ENCODE measurements at regions not wholly inside any gene's neighbourhood (a gene's known extent, or its start where the extent isn't known, plus 50 kb on each side); places are given as distances from the start of the nearest gene placed in this dataset.

DNA sequence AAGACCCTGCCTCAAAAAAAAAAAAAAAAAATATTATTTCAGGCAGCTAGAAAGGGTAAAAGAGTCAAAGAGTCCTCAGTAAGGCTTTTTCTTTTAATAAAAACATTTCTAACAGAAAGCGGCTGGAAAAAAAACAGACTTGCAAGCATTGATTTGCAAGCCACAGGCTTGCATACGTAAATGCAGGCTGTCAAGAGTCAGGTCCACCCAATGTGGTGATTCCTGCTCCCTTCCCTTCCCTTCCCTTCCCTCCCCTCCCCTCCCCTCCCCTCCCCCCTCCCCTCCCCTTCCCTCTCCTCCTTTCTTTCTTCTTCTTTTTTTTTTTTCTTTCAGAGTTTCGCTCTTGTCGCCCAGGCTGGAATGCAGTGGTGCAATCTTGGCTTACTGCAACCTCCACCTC is 74.4 kb upstream of the GULP1 start:
- TF ChIP-seq, protein P1, sequence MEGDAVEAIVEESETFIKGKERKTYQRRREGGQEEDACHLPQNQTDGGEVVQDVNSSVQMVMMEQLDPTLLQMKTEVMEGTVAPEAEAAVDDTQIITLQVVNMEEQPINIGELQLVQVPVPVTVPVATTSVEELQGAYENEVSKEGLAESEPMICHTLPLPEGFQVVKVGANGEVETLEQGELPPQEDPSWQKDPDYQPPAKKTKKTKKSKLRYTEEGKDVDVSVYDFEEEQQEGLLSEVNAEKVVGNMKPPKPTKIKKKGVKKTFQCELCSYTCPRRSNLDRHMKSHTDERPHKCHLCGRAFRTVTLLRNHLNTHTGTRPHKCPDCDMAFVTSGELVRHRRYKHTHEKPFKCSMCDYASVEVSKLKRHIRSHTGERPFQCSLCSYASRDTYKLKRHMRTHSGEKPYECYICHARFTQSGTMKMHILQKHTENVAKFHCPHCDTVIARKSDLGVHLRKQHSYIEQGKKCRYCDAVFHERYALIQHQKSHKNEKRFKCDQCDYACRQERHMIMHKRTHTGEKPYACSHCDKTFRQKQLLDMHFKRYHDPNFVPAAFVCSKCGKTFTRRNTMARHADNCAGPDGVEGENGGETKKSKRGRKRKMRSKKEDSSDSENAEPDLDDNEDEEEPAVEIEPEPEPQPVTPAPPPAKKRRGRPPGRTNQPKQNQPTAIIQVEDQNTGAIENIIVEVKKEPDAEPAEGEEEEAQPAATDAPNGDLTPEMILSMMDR (conservative IDR thresholded peaks at IDR 0.05; ENCODE audit: low read depth in 2 of 2), result no peak
- TF ChIP-seq REST (IDR thresholded peaks at IDR 0.05; ENCODE audit: unreplicated experiment) (no peak), EZH2 (IDR thresholded peaks at IDR 0.05; ENCODE audit: low read depth, unreplicated experiment) (no peak), CREB1 (CRISPR knock-in tag; IDR thresholded peaks at IDR 0.05; ENCODE audit: low read depth) (no peak), JUNB (IDR thresholded peaks at IDR 0.05; ENCODE audit: unreplicated experiment) (no peak), STAT1 (IDR thresholded peaks at IDR 0.05; ENCODE audit: unreplicated experiment) (no peak), ZNF114 (CRISPR knock-in tag; IDR thresholded peaks at IDR 0.05) (no peak)
- TF ChIP-seq, protein P2, sequence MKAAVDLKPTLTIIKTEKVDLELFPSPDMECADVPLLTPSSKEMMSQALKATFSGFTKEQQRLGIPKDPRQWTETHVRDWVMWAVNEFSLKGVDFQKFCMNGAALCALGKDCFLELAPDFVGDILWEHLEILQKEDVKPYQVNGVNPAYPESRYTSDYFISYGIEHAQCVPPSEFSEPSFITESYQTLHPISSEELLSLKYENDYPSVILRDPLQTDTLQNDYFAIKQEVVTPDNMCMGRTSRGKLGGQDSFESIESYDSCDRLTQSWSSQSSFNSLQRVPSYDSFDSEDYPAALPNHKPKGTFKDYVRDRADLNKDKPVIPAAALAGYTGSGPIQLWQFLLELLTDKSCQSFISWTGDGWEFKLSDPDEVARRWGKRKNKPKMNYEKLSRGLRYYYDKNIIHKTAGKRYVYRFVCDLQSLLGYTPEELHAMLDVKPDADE (IDR thresholded peaks at IDR 0.05), result no peak
